ENCODE measurements at regions not wholly inside any gene's neighbourhood (a gene's known extent, or its start where the extent isn't known, plus 50 kb on each side); places are given as distances from the start of the nearest gene placed in this dataset.
"Not testable (repeated sequence)": the region's sequence is repeated elsewhere in the genome, so short reads cannot be mapped to it uniquely, and the experiment has no call there.

GRCh38 chr1:227415115-227415790, 97.0 kb upstream of the CDC42BPA start:
- no peak for DNase-seq (ENCODE audit: low read depth)

DNA sequence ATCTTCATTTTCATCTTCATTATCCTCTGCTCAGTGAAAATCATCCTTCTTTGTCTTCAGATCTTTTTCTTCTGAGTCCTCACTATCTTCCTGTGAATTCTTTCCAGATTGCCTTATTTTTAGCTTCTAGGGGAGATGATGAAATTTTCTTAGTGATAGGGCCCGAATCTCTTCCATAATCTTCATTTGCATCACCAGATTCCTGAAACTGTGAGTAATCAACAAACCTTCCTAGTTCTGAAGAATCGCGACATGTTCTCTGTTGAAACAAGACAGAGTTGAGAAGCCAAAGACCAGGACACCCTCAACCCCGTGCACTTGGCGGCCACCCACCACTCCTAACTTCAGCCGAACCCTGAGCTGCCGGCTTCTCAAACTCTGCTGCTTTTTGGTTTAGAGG, 92.8 kb upstream of the CDC42BPA start:
- no peak for DNase-seq (ENCODE audit: low read depth)

GRCh38 chr1:227406332-227406731, 88.0 kb upstream of the CDC42BPA start:
- not testable (repeated sequence) for DNase-seq (ENCODE audit: low read depth)

GRCh38 chr1:227403535-227403934, 85.2 kb upstream of the CDC42BPA start:
- no peak for DNase-seq (ENCODE audit: low read depth)

- DNase-seq (ENCODE audit: low read depth): no peak
These were observed 83.5 kb upstream of the CDC42BPA start for GRCh38 chr1:227401562-227402342.

- no peak for DNase-seq (ENCODE audit: low read depth)
These were observed 80.9 kb upstream of the CDC42BPA start for GRCh38 chr1:227399152-227399730.

DNA sequence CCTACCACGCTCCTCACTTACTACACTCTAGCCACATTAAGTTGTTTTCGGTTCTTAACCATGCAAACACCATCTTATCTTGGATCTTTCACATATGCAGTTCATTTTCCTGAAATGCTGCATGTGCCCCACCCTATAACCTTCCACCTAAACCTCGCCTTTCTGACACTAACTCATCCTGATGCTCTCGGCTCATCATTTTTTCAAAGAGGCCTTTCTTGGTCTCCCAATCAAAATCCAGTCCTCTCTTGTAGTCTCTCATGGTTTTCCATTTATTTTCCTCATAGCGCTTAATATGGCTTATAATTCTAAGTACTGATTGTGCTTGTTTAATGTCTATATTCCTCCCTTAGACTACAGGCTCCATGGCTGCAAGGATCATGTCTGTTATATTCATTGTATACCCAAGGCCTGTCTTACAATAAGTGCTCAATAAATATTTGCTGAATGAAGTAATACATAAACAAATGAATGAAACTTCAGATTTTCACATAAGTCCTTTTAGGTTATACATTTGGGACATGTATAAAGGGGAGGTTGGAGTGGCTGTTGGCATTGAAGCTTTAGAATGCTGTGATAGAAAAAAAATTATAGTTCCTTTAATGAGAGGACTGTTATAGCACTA, 79.2 kb upstream of the CDC42BPA start:
- no peak for DNase-seq (ENCODE audit: low read depth)

- peak; percentile 80 for DNase-seq (ENCODE audit: low read depth)
These were observed 78.5 kb upstream of the CDC42BPA start for GRCh38 chr1:227396539-227397353.

DNA sequence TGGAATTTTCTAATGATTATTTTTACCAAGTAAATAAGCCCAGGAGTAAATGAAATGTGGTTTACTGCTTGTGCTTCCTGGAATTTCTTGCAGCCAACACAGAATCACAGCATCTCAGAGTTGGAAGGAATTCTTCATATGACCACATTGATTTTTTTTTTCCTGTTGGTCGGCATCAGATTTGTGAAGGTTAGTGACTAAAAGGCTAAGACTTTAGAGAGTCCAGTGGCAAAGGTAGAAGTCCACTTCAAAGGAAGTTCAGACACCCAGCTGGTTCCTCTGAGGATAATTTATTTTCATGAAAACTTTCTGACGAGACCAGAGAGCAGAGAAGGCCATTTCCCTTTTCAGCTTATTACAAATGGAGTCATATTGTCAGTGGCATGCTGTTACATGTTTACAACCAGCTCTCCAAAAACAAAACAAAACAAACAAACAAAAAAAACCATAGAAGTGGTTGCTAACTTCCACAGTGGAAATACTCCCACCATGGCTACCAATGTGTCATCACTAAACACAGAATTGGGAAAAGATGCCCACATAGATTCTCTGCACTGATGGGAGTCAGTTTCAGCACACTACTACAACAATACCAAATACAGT, 77.2 kb upstream of the CDC42BPA start:
- DNase-seq (ENCODE audit: low read depth): peak; percentile 49

DNA sequence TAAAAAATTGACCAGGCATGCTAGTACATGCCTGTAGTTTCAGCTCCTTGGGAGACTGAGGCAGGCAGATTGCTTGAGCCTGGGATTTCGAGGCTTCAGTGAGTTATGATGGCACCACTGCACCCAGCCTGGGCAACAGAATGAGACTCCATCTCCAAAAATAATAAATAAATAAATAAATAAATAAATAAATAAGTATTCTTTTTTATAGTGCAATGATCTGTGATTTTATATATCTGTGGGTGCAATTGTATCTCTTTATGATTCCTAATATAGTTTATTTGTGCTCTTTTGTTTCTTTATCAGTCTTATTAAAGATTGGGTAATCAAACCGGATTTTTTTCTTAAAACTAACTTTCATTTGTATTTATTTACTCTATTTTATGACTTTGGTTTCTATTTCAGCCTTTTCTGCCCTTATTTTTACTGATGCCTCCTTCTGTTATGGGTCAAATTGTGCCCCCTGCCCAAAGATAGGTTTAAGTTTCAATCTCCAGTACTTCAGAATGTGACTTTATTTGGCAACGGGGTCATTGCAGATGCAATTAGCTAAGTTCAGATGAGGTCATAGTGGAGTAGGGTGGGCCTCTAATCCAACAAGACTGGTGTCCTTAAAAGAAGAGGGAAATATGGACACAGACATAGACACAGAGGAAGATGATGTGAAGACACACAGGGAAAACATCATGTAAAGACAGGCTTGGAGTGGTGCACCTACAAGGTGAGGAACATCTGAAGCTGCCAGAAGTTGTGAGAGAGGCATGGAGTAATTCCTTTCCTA, 74.9 kb upstream of the CDC42BPA start:
- no peak for DNase-seq (ENCODE audit: low read depth)

DNA sequence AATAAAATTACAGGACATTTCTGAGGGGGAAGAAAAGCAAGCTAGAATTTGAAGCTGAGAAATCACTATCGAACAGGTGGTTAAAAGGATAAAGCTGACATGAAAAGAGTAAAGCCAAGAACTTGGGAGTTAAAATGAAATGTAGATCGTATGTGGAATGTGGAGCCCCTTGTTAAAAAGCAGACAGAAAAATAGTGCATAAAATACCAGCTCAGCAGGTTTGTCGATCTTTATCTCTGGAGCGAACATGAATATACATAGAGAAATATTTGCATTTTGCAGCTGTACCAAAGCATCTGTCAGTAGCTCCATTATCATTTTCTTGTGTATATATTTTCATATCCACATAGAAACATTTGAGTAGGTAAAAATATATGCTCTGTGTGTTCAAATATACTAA, 73.6 kb upstream of the CDC42BPA start:
- no peak for DNase-seq (ENCODE audit: low read depth)

- no peak for DNase-seq (ENCODE audit: low read depth)
These were observed 72.9 kb upstream of the CDC42BPA start for GRCh38 chr1:227391211-227391610.

DNA sequence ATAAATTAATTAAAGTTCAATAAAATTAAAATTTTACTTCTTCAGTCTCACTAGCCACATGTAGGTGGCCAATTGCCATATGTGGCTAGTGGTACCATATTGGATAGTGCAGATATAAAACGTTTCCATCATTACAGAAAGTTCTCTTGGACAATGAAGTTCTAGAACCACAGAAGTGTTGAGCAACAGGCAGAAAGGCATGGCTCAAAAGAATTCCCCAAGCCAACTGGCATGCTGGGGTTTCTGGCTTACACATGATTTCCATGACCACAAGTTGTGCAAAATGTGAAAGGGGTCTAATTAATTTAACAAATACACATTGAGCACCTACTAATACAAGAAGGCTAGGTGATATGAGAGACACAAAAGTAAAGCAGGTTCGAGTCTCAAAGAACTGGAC, 72.2 kb upstream of the CDC42BPA start:
- DNase-seq (ENCODE audit: low read depth): no peak

- DNase-seq (ENCODE audit: low read depth): no peak
These were observed 70.2 kb upstream of the CDC42BPA start for GRCh38 chr1:227388214-227389168.

GRCh38 chr1:227379555-227379892, 61.2 kb upstream of the CDC42BPA start:
- DNase-seq (ENCODE audit: low read depth): no peak

GRCh38 chr1:227378871-227379554, 60.7 kb upstream of the CDC42BPA start:
- no peak for DNase-seq (ENCODE audit: low read depth)

GRCh38 chr1:227378181-227378580, 59.9 kb upstream of the CDC42BPA start:
- no peak for DNase-seq (ENCODE audit: low read depth)

- DNase-seq (ENCODE audit: low read depth): no peak
These were observed 56.6 kb upstream of the CDC42BPA start for GRCh38 chr1:227374846-227375245.

DNA sequence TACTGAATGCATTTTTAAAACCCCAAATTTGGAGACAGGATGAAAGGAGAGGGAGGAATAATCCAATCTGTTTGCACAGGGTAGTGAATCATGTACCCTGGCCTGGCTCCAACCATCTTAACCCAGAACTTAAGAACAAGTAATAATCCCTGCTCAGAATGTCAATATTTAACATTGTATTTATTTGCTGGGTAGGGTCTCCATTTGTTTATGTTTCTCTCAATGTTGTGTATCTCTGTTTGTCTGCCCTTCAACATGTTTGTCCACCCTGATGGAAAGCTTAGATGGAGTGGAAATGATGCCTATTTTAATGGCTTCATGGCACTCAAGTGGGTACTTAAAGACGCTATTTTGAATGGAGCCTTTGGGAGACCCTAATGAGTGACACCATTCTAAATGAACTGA, 54.4 kb upstream of the CDC42BPA start:
- no peak for DNase-seq (ENCODE audit: low read depth)
